ENCODE measurements at regions not wholly inside any gene's neighbourhood (a gene's known extent, or its start where the extent isn't known, plus 50 kb on each side); places are given as distances from the start of the nearest gene placed in this dataset.

DNA sequence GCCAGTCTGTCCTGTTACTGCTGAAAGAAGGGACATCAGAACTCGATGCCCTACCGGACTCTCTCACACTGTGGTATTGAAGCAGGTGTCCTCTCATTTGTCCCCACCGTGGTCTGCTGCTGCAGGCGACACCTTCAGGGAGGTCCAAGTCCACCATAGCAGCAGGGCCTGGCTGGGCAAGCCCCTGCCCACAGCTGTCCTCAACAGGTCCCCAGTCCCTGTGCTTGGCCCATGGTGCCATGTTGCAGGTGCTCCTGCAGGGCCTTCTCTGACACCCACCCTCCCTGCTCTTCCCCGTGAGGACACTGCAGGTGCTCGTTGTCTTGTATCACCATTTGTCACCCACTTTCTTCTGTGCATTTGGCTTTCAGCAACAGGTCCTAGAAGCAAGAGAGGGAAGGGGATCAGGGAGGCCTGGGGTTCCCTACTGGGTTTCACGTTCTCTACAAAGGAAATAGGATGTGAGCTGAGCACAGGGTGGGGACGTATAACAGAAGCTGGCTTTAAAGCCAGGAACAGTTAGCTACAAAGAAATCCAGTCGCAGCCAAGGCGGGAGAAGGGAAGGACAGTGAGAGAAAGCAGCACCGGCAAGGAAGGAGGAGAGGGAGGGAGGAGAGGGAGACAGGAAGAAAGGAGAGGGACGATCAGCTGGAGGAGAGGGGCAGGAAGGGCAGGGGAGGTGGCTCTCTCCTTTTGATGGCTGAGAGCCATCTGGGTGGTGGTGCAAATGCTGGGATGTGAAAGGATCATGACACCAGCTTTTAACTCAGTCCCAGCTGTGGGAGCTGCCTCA, 117.7 kb upstream of the FRMD4A start:
- H3K36me3 Mint-ChIP-seq: no peaks in the 10 kb centered on the region
- no peaks in the 10 kb centered on the region for H3K36me3 ChIP-seq (ENCODE audit: control insufficient read depth, insufficient read depth, low read length)
- ATAC-seq: no peak
- H3K27ac ChIP-seq (ENCODE audit: low read length): no peak overlapping the region
- H3K4me3 Mint-ChIP-seq: no peak overlapping the region
- H3K4me1 ChIP-seq (ENCODE audit: control insufficient read depth, insufficient read depth, low read length): no peaks in the 10 kb centered on the region
- H3K27ac Mint-ChIP-seq: no peak overlapping the region
- no peaks in the 10 kb centered on the region for H3K4me1 Mint-ChIP-seq
- H3K27me3 Mint-ChIP-seq (ENCODE audit: low read depth in 2 of 2): peaks cover 13 to 27% of the 10 kb centered on the region in 2 donors
- no peak overlapping the region for H3K4me3 ChIP-seq (ENCODE audit: low read length)
- WGBS (ENCODE audit: insufficient coverage): 88% methylated on average over 12 of the region's 12 CpGs
- no peaks in the 10 kb centered on the region for H3K9me3 ChIP-seq (ENCODE audit: control insufficient read depth, insufficient read depth, low read length)
- no peaks in the 10 kb centered on the region for H3K9me3 Mint-ChIP-seq
- no peak for DNase-seq
- TF ChIP-seq, protein P1, sequence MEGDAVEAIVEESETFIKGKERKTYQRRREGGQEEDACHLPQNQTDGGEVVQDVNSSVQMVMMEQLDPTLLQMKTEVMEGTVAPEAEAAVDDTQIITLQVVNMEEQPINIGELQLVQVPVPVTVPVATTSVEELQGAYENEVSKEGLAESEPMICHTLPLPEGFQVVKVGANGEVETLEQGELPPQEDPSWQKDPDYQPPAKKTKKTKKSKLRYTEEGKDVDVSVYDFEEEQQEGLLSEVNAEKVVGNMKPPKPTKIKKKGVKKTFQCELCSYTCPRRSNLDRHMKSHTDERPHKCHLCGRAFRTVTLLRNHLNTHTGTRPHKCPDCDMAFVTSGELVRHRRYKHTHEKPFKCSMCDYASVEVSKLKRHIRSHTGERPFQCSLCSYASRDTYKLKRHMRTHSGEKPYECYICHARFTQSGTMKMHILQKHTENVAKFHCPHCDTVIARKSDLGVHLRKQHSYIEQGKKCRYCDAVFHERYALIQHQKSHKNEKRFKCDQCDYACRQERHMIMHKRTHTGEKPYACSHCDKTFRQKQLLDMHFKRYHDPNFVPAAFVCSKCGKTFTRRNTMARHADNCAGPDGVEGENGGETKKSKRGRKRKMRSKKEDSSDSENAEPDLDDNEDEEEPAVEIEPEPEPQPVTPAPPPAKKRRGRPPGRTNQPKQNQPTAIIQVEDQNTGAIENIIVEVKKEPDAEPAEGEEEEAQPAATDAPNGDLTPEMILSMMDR (IDR thresholded peaks at IDR 0.05): no peak
- intact Hi-C loops (cut with micrococcal nuclease): no loop called here
- peaks cover 2% of the 10 kb centered on the region for H3K27me3 ChIP-seq (ENCODE audit: control insufficient read depth, insufficient read depth, low read length)

DNA sequence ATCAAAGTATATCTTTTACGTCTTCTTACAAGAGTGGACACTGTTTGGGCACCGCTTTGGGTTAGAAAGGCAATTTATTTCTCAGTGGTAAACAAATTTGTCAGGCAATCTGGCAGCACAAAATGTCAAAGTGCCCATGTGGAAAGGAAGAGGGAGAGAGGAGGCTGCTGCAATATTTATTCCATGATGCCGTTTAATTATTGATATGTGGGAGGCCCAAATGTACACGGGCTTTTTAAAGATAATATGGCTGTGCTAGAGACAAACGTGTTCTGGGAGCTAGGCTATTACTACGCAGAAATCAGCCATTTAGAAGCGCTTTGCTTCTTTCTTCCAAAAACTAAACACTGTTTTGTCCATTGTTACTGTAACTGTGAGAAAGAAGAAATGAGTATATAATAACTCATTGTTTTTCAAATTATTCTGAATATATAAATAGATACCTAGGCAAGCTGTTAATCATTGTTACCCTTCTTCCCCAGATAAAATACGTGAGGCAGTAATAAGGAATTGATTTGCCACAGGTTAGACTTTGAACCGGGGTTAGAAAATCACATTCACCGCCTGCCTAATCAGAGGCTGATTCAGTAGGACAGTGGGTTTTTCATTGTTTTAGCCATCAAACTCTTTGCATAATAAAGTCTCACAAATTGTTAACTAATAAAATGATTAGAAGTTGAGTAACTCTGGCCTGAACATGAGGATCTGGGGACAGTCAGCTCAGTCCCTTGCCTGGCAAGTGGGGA, 116.5 kb upstream of the FRMD4A start:
- Histone ChIP-seq H3K4me1 (ENCODE audit: control insufficient read depth, insufficient read depth, low read length) (no peaks in the 10 kb centered on the region), H3K27ac (ENCODE audit: low read length) (no peak overlapping the region), H3K9me3 (ENCODE audit: control insufficient read depth, insufficient read depth, low read length) (no peaks in the 10 kb centered on the region), H3K36me3 (ENCODE audit: control insufficient read depth, insufficient read depth, low read length) (no peaks in the 10 kb centered on the region), H3K4me3 (ENCODE audit: low read length) (no peak overlapping the region), H3K27me3 (ENCODE audit: control insufficient read depth, insufficient read depth, low read length) (peaks cover 2% of the 10 kb centered on the region)
- Mint-ChIP-seq H3K27me3 (ENCODE audit: low read depth in 2 of 2) (peaks cover 13 to 38% of the 10 kb centered on the region in 2 donors), H3K9me3 (no peaks in the 10 kb centered on the region), H3K4me1 (no peaks in the 10 kb centered on the region), H3K27ac (no peak overlapping the region), H3K4me3 (no peak overlapping the region), H3K36me3 (no peaks in the 10 kb centered on the region)
- ATAC-seq (no peak), DNase-seq (no peak)
- TF ChIP-seq, protein P1 (IDR thresholded peaks at IDR 0.05): no peak
- 89% methylated on average over 9 of the region's 10 CpGs for WGBS (ENCODE audit: insufficient coverage)
- intact Hi-C loops (cut with micrococcal nuclease): no loop called here

DNA sequence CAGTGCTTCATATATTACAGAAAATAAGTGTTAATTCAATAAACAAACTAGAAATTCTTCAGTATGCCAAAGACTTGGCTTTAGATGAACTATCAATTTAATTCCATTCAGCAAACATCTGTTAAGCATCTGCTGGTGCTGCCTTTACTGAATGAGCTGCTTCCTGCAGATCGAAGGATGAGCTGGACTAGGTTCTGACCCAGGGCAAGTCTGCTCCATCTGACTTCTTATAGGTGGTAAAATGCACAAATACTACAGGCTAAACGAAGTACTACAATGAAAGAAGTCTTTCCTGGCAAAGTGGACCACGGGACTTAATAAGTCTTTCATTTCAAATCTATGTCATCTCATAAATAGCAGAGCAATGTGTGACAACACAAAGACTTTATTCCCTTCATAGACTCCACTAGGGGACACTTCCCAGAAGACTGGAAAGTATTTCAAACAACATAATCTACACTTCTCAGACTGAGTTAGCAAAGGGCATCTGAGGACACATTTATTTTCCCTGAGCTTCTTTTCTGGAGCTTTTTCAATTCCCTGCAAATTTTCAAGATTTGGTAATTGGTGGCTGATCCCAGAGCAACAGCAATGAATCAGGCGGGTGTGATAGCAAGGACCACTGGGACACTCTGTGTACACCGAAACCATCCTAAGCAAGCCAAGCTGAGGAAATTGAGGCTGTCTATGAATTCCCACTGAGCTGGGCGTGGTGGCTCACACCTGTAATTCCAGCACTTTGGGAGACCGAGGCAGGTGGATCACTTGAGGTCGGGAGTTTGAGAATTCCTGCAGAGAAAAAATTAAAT, 108.9 kb upstream of the FRMD4A start:
- TF ChIP-seq, protein P1 (IDR thresholded peaks at IDR 0.05): no peak
- no peak for ATAC-seq
- H3K4me1 ChIP-seq (ENCODE audit: control insufficient read depth, insufficient read depth, low read length): no peaks in the 10 kb centered on the region
- no peaks in the 10 kb centered on the region for H3K27me3 ChIP-seq (ENCODE audit: control insufficient read depth, insufficient read depth, low read length)
- H3K9me3 Mint-ChIP-seq: no peaks in the 10 kb centered on the region
- intact Hi-C loops (cut with micrococcal nuclease): no loop called here
- H3K4me3 ChIP-seq (ENCODE audit: low read length): no peak overlapping the region
- H3K27me3 Mint-ChIP-seq (ENCODE audit: low read depth in 2 of 2): peaks cover 30 to 39% of the 10 kb centered on the region in 2 donors
- no peak overlapping the region for H3K27ac Mint-ChIP-seq
- no peaks in the 10 kb centered on the region for H3K4me1 Mint-ChIP-seq
- no peak overlapping the region for H3K4me3 Mint-ChIP-seq
- WGBS (ENCODE audit: insufficient coverage): 82% methylated on average over 8 of the region's 8 CpGs
- no peak for DNase-seq
- no peak overlapping the region for H3K27ac ChIP-seq (ENCODE audit: low read length)
- H3K36me3 ChIP-seq (ENCODE audit: control insufficient read depth, insufficient read depth, low read length): no peaks in the 10 kb centered on the region
- no peaks in the 10 kb centered on the region for H3K9me3 ChIP-seq (ENCODE audit: control insufficient read depth, insufficient read depth, low read length)
- no peaks in the 10 kb centered on the region for H3K36me3 Mint-ChIP-seq
